ENCODE measurements at regions not wholly inside any gene's neighbourhood (a gene's known extent, or its start where the extent isn't known, plus 50 kb on each side); places are given as distances from the start of the nearest gene placed in this dataset.

GRCh38 chr5:116375926-116376325, 198.7 kb downstream of the SEMA6A start:
- in situ Hi-C loops (cut with HindIII; ENCODE audit: low sequenced_read_pairs) = no loop called here
- no peak overlapping the region for H3K4me3 ChIP-seq (ENCODE audit: low read depth, low read length)
- no peak for DNase-seq (ENCODE audit: low read depth)
- no peak for TF ChIP-seq CTCF (IDR thresholded peaks at IDR 0.05; ENCODE audit: low read depth, low read length, missing control alignments)

GRCh38 chr5:116374434-116374852, 200.2 kb downstream of the SEMA6A start:
- no peak for DNase-seq (ENCODE audit: low read depth)
- H3K4me3 ChIP-seq (ENCODE audit: low read depth, low read length) = no peak overlapping the region
- TF ChIP-seq CTCF (IDR thresholded peaks at IDR 0.05; ENCODE audit: low read depth, low read length, missing control alignments) = no peak
- in situ Hi-C loops (cut with HindIII; ENCODE audit: low sequenced_read_pairs) = no loop called here

- H3K4me3 ChIP-seq (ENCODE audit: low read depth, low read length) = no peak overlapping the region
- in situ Hi-C loops (cut with HindIII; ENCODE audit: low sequenced_read_pairs) = no loop called here
- TF ChIP-seq CTCF (IDR thresholded peaks at IDR 0.05; ENCODE audit: low read depth, low read length, missing control alignments) = no peak
- DNase-seq (ENCODE audit: low read depth) = no peak
These were observed 201.6 kb downstream of the SEMA6A start for GRCh38 chr5:116372931-116373597.

GRCh38 chr5:116371935-116372334, 202.7 kb downstream of the SEMA6A start:
- in situ Hi-C loops (cut with HindIII; ENCODE audit: low sequenced_read_pairs) = no loop called here
- no peak for DNase-seq (ENCODE audit: low read depth)
- no peak for TF ChIP-seq CTCF (IDR thresholded peaks at IDR 0.05; ENCODE audit: low read depth, low read length, missing control alignments)
- H3K4me3 ChIP-seq (ENCODE audit: low read depth, low read length) = no peak overlapping the region

- in situ Hi-C loops (cut with HindIII; ENCODE audit: low sequenced_read_pairs) = no loop called here
- no peak overlapping the region for H3K4me3 ChIP-seq (ENCODE audit: low read depth, low read length)
- DNase-seq (ENCODE audit: low read depth) = no peak
- no peak for TF ChIP-seq CTCF (IDR thresholded peaks at IDR 0.05; ENCODE audit: low read depth, low read length, missing control alignments)
These were observed 203.2 kb downstream of the SEMA6A start for GRCh38 chr5:116371431-116371830.

GRCh38 chr5:116370886-116371285, 203.7 kb downstream of the SEMA6A start:
- no peak overlapping the region for H3K4me3 ChIP-seq (ENCODE audit: low read depth, low read length)
- in situ Hi-C loops (cut with HindIII; ENCODE audit: low sequenced_read_pairs) = no loop called here
- no peak for TF ChIP-seq CTCF (IDR thresholded peaks at IDR 0.05; ENCODE audit: low read depth, low read length, missing control alignments)
- no peak for DNase-seq (ENCODE audit: low read depth)
